SU-DHL-6 (cell line): ENCODE measurements at regions not wholly inside any gene's neighbourhood (a gene's known extent, or its start where the extent isn't known, plus 50 kb on each side); places are given as distances from the start of the nearest gene placed in this dataset.

Source experiments
- H2AFZ ChIP-seq: fragments of 200-600 bp; sonication (generic); 2 replicates; pipeline ENCODE4 v1.6.1; 2014; ENCODE audit warnings: low read depth, mild to moderate bottlenecking, moderate library complexity, mixed read lengths, antibody characterized with exemption, low read length; ENCODE audit not compliant: severe bottlenecking
- H3F3A ChIP-seq: fragments of 200-600 bp; shearing (Covaris generic); 2 replicates; pipeline ENCODE4 v1.6.0; 2016; ENCODE audit warnings: antibody characterized with exemption, mild to moderate bottlenecking; ENCODE audit not compliant: insufficient read depth
- H3K27ac ChIP-seq: fragments of 200-600 bp; sonication (generic); 2 replicates; pipeline ENCODE4 v1.5.1; 2016; ENCODE audit warnings: low read depth, mild to moderate bottlenecking, low read length, moderate library complexity, mixed read lengths
- H3K27me3 ChIP-seq: fragments of 200-600 bp; sonication (generic), shearing (Covaris generic); 2 replicates; pipeline ENCODE4 v1.6.0; 2014; ENCODE audit warnings: mild to moderate bottlenecking, low read length
- H3K36me3 ChIP-seq: fragments of 200-600 bp; sonication (generic); 2 replicates; pipeline ENCODE4 v1.6.1; 2014; ENCODE audit warnings: mild to moderate bottlenecking, low read length, mixed read lengths
- H3K4me2 ChIP-seq: fragments of 300-600, 200-600 bp; shearing (Covaris generic), sonication (generic); 2 replicates; pipeline ENCODE4 v1.6.0; 2014; ENCODE audit warnings: low read length, low read depth, mild to moderate bottlenecking; ENCODE audit not compliant: poor library complexity, severe bottlenecking
- H3K4me3 ChIP-seq: fragments of 200-600 bp; sonication (generic); 2 replicates; pipeline ENCODE4 v1.5.1; 2014; ENCODE audit warnings: antibody characterized with exemption, low read length, mild to moderate bottlenecking, mixed read lengths; ENCODE audit not compliant: insufficient read depth, poor library complexity, severe bottlenecking
- H3K79me2 ChIP-seq: fragments of 200-600 bp; sonication (generic); 2 replicates; pipeline ENCODE4 v1.6.1; 2014; ENCODE audit warnings: mild to moderate bottlenecking, low read length, moderate library complexity; ENCODE audit not compliant: insufficient read depth
- H3K9ac ChIP-seq: fragments of 200-600 bp; sonication (generic); 2 replicates; pipeline ENCODE4 v1.7.0; 2014; ENCODE audit warnings: mild to moderate bottlenecking, low read length
- H3K9me2 ChIP-seq: fragments of 200-600 bp; sonication (generic); replicated peaks from 2 replicates; pipeline ENCODE4 v1.6.1; 2014; ENCODE audit warnings: low read length; ENCODE audit not compliant: insufficient read depth
- H3K9me3 ChIP-seq: fragments of 200-600 bp; sonication (generic); 2 replicates; pipeline ENCODE4 v1.6.1; 2014; ENCODE audit warnings: low read length, mixed read lengths; ENCODE audit not compliant: insufficient read depth
- H4K20me1 ChIP-seq: fragments of 200-600 bp; sonication (generic); 2 replicates; pipeline ENCODE4 v1.6.1; 2014; ENCODE audit warnings: low read depth, mild to moderate bottlenecking, antibody characterized with exemption, low read length, moderate library complexity, mixed read lengths
- CTCF ChIP-seq: fragments of 200-600 bp; sonication (generic); IDR thresholded peaks from one replicate; pipeline ENCODE4 v1.5.1; 2017; ENCODE audit warnings: antibody characterized with exemption, mild to moderate bottlenecking, low read length, moderate library complexity; ENCODE audit not compliant: insufficient read depth, poor library complexity, severe bottlenecking
- EZH2phosphoT487 ChIP-seq: fragments of 200-600 bp; sonication (generic), shearing (Covaris generic); conservative IDR thresholded peaks from 2 replicates; pipeline ENCODE4 v1.6.1; 2018; ENCODE audit warnings: mild to moderate bottlenecking, antibody characterized with exemption, low read length, moderate library complexity, mixed read lengths

GRCh38 chr1:195462646-195463045 is 1145.6 kb downstream of the KCNT2 start:
- H3F3A ChIP-seq: no peaks in the 10 kb centered on the region
- no peaks in the 10 kb centered on the region for H4K20me1 ChIP-seq
- no peaks in the 10 kb centered on the region for H3K79me2 ChIP-seq
- no peaks in the 10 kb centered on the region for H3K27me3 ChIP-seq
- TF ChIP-seq CTCF (no peak), EZH2phosphoT487 (no peak)
- H3K9me2 ChIP-seq: no peaks in the 10 kb centered on the region
- H3K9ac ChIP-seq: no peak overlapping the region
- no peaks in the 10 kb centered on the region for H3K9me3 ChIP-seq
- no peak overlapping the region for H2AFZ ChIP-seq
- no peaks in the 10 kb centered on the region for H3K36me3 ChIP-seq
- no peak overlapping the region for H3K4me2 ChIP-seq
- H3K27ac ChIP-seq: no peak overlapping the region
- H3K4me3 ChIP-seq: no peak overlapping the region

- no peak overlapping the region for H3K27ac ChIP-seq
- no peaks in the 10 kb centered on the region for H3K9me3 ChIP-seq
- H3K4me2 ChIP-seq: no peak overlapping the region
- H2AFZ ChIP-seq: no peak overlapping the region
- H3K79me2 ChIP-seq: no peaks in the 10 kb centered on the region
- H3K4me3 ChIP-seq: no peak overlapping the region
- no peaks in the 10 kb centered on the region for H4K20me1 ChIP-seq
- H3K9ac ChIP-seq: no peak overlapping the region
- no peaks in the 10 kb centered on the region for H3K9me2 ChIP-seq
- no peaks in the 10 kb centered on the region for H3K36me3 ChIP-seq
- no peaks in the 10 kb centered on the region for H3K27me3 ChIP-seq
- TF ChIP-seq EZH2phosphoT487 (no peak), CTCF (no peak)
- H3F3A ChIP-seq: no peaks in the 10 kb centered on the region
Measured at GRCh38 chr1:195462152-195462551, 1146.1 kb downstream of the KCNT2 start.

- Histone ChIP-seq H3K9ac (no peak overlapping the region), H3K27ac (no peak overlapping the region), H3K9me2 (no peaks in the 10 kb centered on the region), H4K20me1 (no peaks in the 10 kb centered on the region), H3K4me3 (no peak overlapping the region), H3K9me3 (no peaks in the 10 kb centered on the region), H3K79me2 (no peaks in the 10 kb centered on the region), H3K27me3 (no peaks in the 10 kb centered on the region), H2AFZ (no peak overlapping the region), H3F3A (no peaks in the 10 kb centered on the region), H3K4me2 (no peak overlapping the region), H3K36me3 (no peaks in the 10 kb centered on the region)
- TF ChIP-seq EZH2phosphoT487 (no peak), CTCF (no peak)
Measured at GRCh38 chr1:195458365-195458764, 1149.9 kb downstream of the KCNT2 start.
